ENCODE measurements at regions not wholly inside any gene's neighbourhood (a gene's known extent, or its start where the extent isn't known, plus 50 kb on each side); places are given as distances from the start of the nearest gene placed in this dataset.
"Not testable (repeated sequence)": the region's sequence is repeated elsewhere in the genome, so short reads cannot be mapped to it uniquely, and the experiment has no call there.

DNA sequence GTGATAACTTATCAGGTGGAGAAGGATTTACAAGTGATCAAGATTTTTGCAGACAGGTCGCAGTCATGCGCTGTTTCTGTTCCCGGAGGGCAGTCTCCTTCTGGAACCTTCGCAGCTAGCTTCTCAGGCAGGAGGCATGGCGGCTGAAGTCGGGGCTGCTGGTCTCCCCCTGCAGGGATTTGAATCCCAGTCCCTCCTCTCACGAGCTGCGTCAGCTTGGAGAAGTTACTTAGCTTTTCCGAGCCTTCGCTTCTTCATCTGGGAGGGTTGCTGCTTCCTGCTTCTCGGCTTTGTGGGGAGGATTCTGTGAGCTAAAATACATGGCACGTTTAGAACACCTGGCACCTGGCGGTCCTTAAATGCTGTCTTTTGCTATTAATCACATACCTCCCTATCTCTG, 287.8 kb upstream of the FOXF1 start:
- no peak for DNase-seq (ENCODE audit: low read depth in 3 of 3, low spot score in 2 of 3)

DNA sequence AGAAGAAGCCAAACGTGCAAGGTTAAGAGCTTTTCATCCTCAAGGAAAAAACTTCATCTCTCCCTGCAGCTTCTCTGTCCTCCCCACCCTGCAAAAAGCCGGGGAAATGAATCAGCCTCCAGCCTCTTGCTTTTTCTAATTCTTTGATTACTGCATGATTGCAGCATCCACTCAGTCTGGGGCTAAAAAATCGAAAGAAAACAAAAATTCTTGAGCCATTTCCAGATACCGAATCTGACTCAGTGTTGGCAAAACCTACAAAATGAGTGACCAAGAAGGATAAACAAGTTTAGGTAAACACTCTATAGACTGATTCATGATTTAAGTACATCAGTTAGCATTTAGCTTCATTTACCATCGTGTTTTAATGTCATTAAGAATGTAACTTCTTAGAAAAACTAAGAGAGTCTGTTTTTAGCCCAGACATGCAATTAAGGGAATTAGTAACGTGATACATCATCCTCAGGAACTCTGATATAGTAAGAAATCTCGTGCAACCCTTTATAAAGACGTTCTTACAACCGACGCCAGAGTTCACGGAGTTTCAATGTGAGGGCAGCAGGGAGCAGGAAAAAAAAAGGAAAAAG, 287.3 kb upstream of the FOXF1 start:
- no peak for DNase-seq (ENCODE audit: low read depth in 3 of 3, low spot score in 2 of 3)

DNA sequence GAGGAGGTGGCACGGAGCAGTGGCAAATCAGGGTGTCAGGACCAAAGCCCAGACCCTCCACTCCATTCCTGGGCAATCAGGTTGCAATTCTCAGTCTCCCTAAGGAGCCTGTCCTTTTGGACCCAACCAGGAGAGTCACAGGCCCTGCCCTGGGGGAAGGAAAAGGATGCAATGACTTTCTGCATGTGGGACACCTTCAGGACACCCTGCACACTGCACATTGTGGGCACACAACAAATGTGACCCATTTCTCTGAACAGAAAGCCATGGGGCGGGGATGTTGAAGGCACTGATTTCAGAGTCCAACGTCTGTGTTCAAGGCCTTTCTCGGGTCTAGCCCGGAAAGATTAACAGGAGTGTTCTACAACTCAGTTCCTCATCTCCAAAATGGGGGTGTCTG, 286.2 kb upstream of the FOXF1 start:
- DNase-seq (ENCODE audit: low read depth in 3 of 3, low spot score in 2 of 3): no peak

DNA sequence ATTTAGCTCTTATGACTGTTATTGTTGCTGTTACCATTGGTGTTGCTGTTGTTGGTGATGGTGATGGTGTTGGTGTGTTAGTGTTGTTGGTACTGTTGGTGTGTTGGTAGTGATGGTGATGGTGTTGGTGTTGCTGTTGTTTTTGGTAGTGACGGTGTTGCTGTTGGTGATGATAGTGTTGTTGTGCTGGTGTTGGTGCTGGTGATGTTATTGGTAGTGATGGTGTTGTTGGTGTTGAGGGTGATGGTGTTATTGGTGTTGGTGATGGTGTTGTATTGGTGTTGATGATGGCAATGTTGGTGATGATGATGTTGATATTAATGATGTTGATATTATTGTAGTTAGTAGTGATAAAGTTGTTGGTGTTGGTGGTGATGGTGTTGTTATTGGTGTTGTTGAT, 285.7 kb upstream of the FOXF1 start:
- DNase-seq (ENCODE audit: low read depth in 3 of 3, low spot score in 2 of 3): no peak

DNA sequence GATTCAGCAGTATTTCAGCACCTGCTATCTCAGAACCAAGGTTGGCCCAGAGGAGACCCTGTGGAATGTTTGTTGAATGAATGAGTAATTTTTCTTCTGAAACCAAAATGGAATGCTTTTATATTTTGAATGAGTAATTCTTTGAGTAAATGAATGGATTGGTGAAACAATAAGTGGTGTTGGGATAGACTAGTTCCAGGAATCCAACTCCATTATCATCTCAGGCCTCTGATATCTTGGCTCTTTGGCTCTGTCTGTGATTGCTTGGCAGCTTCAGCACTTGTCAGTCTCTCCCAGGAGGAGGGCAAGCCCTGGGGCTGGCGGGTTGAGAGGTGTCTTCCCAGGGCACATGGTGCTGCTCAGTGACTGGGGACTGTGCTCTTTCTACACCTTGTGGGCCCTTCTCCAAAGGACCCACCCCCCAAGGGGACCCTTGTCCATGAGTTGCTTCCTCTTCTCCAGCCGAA, 284.4 kb upstream of the FOXF1 start:
- no peak for DNase-seq (ENCODE audit: low read depth in 3 of 3, low spot score in 2 of 3)

DNA sequence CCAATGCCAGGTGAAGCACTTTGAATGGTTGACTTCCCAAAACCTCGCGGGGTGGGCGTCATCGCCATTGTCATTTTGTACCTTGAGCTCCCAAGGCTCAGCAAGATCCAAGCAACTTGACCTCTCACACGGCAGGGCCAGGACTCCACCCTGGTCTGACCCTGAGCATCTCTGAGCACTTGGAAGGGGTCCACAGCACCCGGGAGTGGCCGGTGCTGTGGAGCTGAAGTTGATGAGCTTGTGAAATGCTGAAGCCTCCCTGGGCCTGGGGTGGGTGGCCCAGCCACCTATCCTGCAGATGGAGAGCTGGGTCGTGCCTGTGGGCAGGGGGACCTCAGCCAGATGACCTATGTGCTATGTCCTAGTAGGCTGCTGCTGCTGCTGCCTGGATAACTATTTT, 283.3 kb upstream of the FOXF1 start:
- no peak for DNase-seq (ENCODE audit: low read depth in 3 of 3, low spot score in 2 of 3)

DNA sequence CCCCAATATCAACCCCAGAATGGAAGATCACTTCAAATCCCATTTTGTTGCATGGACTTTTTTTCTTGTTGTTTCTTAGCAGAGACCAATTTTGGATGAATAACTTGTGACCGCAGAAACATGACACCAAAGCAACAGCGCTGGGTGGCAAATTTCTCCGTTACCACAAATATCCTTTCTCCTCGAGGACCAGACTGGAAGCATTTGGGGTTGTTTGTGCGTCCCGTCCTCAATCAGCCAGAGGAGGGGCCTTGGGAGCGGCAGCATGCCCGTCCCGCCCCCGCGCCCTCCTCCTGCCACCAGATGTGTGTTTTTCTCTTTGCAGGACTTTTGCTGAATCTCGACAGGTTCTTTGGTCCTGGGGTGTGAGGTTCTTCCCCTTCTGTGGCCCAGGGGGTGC, 282.5 kb upstream of the FOXF1 start:
- no peak for DNase-seq (ENCODE audit: low read depth in 3 of 3, low spot score in 2 of 3)

DNA sequence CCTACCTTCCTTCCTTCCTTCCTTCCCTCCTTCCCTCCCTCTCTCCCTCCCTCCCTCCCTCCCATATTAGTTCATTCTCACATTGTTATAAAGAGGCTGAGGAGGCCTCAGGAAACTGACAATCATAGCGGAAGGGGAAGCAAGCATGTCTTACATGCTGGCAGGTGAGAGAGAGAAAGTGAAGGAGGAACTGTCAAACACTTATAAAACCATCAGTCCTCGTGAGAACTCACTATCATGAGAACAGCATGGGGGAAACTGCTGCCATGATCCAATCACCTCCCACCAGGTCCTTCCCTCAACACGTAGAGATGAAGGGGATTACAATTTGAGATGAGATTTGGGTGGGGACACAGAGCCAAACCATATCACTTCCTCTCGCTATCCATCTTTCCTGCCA, 281.6 kb upstream of the FOXF1 start:
- no peak for DNase-seq (ENCODE audit: low read depth in 3 of 3, low spot score in 2 of 3)

DNA sequence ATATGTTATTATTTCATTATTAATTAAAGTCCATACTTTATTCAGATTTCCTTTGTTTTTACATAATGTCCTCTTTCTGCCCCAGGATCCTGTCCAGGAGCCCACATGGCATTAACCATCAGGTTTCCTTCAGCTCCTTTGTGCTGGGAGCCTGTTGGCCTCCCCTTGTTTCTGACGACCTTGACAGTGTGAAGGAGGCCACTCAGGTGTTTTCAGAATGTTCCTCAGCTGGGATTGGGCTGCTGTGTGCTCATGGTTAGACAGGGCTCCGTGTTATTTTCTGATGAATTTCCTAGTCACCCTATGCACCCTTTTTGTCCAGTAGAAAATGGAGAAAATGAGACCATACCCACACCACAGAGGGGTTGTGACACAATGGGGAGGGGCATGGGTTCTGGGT, 281.0 kb upstream of the FOXF1 start:
- DNase-seq (ENCODE audit: low read depth in 3 of 3, low spot score in 2 of 3): no peak

DNA sequence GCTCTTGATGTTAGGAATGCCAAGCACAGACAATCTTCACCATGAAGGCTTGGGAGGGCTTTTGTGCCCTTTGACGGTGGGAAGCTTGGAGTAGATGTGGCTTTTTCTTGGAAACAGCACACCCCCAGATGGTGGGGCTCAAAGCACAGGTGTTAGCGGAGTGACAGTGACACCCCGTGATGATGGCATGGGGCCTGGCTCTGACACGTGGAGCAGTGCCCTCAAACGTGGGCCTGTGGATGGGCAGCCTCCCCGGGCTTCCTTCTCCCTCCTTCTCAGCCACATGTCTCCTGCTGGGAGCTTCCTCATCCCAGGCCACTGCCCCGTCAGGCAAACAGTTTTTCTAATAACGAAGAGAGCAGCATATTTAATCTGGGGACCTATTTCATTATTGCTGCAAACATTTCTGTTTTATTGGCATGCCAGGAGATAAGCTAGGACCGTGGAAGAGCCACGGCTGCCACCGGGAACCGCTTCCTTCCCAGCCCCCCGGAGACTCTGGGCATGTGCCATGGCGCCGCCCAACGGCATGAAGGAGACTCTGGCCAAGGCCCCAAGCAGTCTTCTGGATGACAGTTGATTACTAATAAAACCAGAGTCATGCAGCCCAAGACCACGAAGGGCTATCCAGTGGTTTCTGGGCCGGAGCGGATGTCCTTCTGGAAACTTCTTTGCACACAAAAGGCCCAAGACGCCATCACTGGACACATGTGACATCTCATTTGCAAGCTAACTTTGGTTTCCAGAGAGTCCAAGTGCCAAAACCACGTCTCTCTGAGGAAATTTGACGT, 280.3 kb upstream of the FOXF1 start:
- no peak for DNase-seq (ENCODE audit: low read depth in 3 of 3, low spot score in 2 of 3)

DNA sequence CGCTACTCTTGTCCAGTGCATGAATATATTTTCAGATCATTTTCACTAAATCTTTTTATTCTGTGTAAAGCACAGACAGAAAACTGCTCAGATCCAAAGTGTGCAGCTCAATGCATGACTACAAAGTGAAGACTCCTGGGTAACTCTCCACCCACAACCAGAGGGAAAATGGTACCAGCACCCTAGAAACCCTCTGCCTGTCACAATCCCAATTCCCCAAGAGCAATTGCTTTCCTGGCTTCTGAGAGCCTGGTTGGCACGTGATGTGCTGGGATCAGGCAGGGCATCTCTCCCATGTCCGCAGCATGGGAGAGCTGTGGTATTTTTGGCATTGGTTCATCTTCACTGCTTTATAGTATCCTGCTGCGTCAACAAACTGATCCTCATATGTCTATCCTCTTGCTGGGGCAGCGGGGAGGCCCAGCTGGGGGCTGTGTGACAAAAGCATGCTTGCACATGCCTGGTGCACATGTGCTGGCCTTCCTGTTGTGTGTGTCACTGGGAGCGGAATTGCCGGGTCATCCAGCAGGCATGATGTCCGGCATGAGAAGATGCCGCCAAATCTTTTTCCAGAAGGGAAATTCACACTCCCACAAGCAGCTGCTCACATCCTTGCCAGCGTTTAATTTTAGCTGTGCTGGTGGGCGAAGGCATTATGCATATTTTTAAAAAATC, 278.9 kb upstream of the FOXF1 start:
- DNase-seq (ENCODE audit: low read depth in 3 of 3, low spot score in 2 of 3): no peak

DNA sequence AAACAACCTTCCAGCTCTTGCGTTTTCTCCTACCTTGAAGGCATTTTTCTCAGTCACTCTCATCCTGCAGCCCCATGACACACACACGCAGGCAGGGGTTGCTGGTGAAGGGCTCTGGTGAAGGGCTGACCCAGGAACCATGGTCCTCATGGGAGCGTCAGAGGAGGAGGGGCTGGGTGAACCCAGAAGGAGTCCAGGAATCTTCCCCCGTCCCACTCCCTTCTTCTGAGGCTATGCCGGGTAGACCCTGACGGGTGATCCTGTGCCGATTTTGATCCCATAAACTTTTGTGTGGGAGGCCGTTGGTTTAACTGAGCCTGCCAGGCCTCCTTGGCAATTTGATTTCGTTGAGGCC, 278.4 kb upstream of the FOXF1 start:
- DNase-seq (ENCODE audit: low read depth in 3 of 3, low spot score in 2 of 3): no peak

DNA sequence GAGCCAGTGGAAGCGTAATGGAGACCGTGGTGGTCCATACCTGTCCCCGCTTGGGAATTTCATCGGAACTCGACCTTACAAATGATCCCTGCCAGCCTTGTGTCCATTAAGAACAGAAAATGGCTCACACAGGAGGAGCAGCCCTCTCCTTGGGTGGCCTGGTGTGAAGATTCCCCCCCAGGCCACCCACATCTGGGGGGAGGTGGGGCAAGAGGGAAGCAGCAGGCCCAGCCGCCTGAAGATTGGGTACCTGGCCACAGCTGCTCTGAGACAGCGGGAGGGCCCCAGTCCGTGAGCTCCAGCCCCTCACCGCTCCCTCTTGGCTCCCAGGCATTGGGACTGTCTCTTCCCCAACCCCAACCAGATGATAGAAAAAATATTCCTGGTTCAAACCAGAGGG, 277.8 kb upstream of the FOXF1 start:
- DNase-seq (ENCODE audit: low read depth in 3 of 3, low spot score in 2 of 3): no peak

DNA sequence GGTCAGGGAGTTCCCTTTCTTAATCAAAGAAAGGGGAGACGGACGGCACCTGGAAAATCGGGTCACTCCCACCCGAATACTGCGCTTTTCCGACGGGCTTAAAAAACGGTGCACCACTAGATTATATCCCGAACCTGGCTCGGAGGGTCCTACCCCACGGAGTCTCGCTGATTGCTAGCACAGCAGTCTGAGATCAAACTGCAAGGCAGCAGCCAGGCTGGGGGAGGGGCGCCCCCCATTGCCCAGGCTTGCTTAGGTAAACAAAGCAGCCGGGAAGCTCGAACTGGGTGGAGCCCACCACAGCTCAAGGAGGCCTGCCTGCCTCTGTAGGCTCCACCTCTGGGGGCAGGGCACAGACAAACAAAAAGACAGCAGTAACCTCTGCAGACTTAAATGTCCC, 276.8 kb upstream of the FOXF1 start:
- DNase-seq (ENCODE audit: low read depth in 3 of 3, low spot score in 2 of 3): not testable (repeated sequence)

DNA sequence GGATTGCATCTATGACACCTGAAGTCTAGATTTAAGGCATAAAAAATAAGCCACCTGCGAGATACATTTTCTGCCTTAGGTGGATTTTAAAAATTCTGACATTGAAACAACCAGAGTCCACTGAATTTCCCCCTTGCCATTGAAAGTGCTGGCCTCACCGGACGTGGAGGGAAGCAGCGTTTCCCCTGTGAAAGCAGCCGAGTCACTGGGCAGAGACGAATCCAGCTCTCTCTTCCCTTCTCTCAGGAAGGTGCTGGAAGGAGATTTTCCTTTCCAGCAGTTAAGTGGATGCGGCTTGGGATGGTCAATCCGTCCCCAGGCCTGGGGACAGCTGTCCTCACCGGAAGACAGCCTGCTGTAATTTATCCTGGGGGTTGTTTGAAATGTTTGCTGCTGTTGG, 270.9 kb upstream of the FOXF1 start:
- DNase-seq (ENCODE audit: low read depth in 3 of 3, low spot score in 2 of 3): no peak

DNA sequence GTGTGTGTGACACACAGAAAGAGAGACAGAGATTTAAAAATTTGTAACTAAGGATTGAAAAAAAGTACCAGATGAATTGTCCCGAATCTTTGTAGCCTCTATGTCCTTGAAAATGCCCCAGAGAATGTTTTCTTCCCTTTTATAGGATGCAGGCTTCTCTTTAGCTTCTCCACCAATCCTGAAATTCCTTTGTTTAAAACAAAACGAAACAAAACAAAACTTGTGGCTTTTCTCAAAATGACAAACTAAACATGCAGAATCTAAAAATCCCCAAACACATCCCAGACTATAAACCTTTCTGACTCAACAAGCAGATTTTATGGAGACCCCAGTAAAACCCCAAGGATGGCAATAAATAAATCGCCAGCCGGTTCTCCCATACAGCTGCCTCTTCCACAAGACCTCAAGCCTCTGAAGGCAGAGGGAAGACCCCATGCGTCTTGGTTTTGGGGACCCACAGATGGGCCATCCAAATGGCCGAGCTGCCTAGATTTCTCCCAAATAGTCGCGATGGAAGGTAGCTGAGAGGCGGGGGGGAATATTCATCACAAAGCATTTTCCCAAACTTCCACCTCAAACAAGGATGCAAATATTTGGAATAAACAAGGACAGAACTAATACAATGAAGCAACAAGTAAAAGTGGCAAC, 269.5 kb upstream of the FOXF1 start:
- DNase-seq (ENCODE audit: low read depth in 3 of 3, low spot score in 2 of 3): peak in 1 of 3 donors; percentile 25

DNA sequence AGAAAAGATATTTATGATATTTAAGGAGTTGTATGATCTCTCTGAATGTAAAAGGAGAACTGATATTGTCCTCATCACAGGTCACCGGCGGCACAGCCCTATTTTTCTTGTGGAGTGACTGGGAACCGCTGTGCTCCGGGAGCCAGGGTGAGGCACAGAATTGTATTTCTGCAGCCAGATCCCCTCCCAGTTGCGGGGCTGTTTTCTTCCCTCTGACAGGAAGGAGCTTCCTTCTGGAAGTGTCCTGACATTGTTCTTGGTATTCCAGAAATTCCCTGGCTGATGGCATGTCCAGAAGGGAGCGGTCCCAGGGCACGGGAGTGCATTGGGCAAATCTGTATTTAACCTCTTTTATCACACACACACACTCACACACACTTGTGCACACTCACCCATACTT, 268.6 kb upstream of the FOXF1 start:
- no peak for DNase-seq (ENCODE audit: low read depth in 3 of 3, low spot score in 2 of 3)

DNA sequence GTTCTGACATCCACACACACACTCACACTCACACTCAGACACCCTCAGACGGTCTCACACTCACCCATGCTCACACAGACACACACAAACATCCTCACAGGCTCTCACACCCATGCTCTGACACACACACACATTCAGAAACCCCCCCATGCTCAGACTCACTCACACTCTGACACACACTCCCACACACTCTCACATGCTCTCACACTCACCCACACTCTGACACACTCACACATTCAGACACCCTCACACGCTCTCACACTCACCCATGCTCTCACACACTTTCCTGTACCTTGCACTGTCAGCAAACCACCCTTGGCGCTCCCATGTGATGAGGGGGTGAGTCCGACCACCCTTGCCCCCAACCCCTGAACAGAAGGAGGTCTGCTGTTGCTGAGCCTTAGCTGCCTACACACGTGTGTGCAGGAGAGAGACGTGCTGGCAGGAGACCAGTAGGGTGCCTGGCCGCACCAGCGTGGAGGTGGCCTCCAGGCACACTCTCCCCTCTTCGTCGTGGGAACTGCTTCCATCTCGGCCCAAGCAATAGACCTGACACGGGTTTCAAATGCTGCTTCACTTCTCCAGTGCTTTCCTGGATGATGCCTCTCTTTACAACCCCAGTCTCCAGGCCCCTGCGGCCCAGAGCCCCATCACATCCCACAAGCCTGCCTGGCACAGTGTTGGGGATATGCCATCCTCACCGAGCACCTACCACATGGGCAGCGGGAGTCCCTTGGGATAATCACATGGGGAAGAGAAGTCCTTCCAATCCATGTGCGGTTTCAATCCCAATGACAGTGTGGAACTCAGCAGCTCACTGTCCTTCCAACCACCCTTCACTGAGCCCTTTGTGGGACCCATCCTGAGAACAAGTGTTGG, 267.8 kb upstream of the FOXF1 start:
- no peak for DNase-seq (ENCODE audit: low read depth in 3 of 3, low spot score in 2 of 3)

DNA sequence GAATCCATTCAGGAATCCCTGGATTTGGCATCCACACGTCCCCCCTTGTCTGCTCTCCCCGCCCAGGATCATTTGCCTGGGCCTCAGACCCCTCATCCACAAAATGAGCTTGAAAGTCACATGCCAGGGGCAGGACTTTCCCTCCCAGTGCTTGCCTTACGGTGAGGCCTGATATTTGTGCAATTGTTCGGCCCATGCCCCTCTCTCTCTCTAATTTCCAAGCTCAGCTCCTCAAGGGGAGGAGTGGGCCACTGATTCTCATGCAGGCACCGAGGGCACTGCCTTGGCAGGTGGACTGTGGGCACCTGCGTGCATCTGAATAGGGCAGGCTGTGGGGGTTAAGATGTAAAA, 267.2 kb upstream of the FOXF1 start:
- no peak for DNase-seq (ENCODE audit: low read depth in 3 of 3, low spot score in 2 of 3)

DNA sequence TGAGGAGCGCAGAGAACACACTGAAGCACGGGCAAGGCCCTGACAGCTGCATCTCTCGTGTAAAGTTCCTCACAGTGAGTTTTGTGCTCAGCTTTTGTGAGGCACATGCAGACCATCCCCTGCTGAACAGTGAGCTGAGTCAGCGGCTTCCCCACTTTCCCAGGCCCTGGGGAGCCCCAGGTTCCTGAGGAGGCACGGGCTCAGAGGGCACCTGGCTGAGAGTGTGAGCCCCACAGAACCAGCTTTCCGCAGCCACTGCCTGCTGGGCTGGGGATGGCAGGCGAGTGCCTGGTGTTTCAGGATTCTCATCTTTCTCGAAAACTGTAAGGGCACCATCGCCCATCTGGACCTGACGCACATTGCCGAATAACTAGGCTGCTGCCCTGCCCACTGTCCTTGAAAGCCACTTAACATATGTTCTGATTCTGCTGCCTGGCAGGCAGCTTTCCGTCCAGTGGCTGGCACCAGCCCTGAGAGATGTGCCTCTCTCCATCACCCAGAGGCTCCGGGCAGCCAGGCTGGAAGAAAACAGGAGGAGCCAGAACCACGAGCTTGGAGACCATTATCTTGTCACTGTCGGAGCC, 266.7 kb upstream of the FOXF1 start:
- no peak for DNase-seq (ENCODE audit: low read depth in 3 of 3, low spot score in 2 of 3)

Data from right renal cortex interstitium (tissue), 3 donors.